HG02610 (cell line): ENCODE measurements at regions not wholly inside any gene's neighbourhood (a gene's known extent, or its start where the extent isn't known, plus 50 kb on each side); places are given as distances from the start of the nearest gene placed in this dataset.
A peak's percentile ranks its signal among the peaks of the same experiment; 100 is the strongest.

Experiments used
- ATAC-seq: cut with Tn5 transposase; IDR thresholded peaks from one replicate; pipeline ENCODE4 v1.9.1; 2021; ENCODE audit warnings: mild to moderate bottlenecking, moderate library complexity; ENCODE audit not compliant: unreplicated experiment

GRCh38 chr7:131190581-131190980 lies 137.1 kb upstream of the MKLN1 start:
- ATAC-seq, result no peak

- ATAC-seq, result no peak
These were observed 133.4 kb upstream of the MKLN1 start for GRCh38 chr7:131194070-131194865.

- no peak for ATAC-seq
These were observed 130.9 kb upstream of the MKLN1 start for GRCh38 chr7:131196803-131197202.

- no peak for ATAC-seq
These were observed 129.6 kb upstream of the MKLN1 start for GRCh38 chr7:131197920-131198615.

- no peak for ATAC-seq
These were observed 125.2 kb upstream of the MKLN1 start for GRCh38 chr7:131202451-131202850.

GRCh38 chr7:131203291-131203976 lies 124.2 kb upstream of the MKLN1 start:
- no peak for ATAC-seq

- no peak for ATAC-seq
These were observed 118.9 kb upstream of the MKLN1 start for GRCh38 chr7:131208777-131209176.

- no peak for ATAC-seq
These were observed 117.1 kb upstream of the MKLN1 start for GRCh38 chr7:131210618-131211017.

- ATAC-seq, result no peak
These were observed 116.2 kb upstream of the MKLN1 start for GRCh38 chr7:131211500-131211899.

- no peak for ATAC-seq
These were observed 115.6 kb upstream of the MKLN1 start for GRCh38 chr7:131212114-131212513.

- ATAC-seq, result no peak
These were observed 108.9 kb upstream of the MKLN1 start for GRCh38 chr7:131218727-131219128.

- ATAC-seq, result no peak
These were observed 108.2 kb upstream of the MKLN1 start for GRCh38 chr7:131219312-131220041.

GRCh38 chr7:131221061-131221460 lies 106.6 kb upstream of the MKLN1 start:
- no peak for ATAC-seq

GRCh38 chr7:131222171-131222570 lies 105.5 kb upstream of the MKLN1 start:
- no peak for ATAC-seq

- no peak for ATAC-seq
These were observed 104.5 kb upstream of the MKLN1 start for GRCh38 chr7:131223151-131223550.

- no peak for ATAC-seq
These were observed 102.7 kb upstream of the MKLN1 start for GRCh38 chr7:131224996-131225395.

- no peak for ATAC-seq
These were observed 101.8 kb upstream of the MKLN1 start for GRCh38 chr7:131225619-131226513.

- no peak for ATAC-seq
These were observed 101.2 kb upstream of the MKLN1 start for GRCh38 chr7:131226514-131226865.

- ATAC-seq, result peak; percentile 85
These were observed 96.1 kb upstream of the MKLN1 start for GRCh38 chr7:131231381-131232220.
